ENCODE measurements at regions not wholly inside any gene's neighbourhood (a gene's known extent, or its start where the extent isn't known, plus 50 kb on each side); places are given as distances from the start of the nearest gene placed in this dataset.

DNA sequence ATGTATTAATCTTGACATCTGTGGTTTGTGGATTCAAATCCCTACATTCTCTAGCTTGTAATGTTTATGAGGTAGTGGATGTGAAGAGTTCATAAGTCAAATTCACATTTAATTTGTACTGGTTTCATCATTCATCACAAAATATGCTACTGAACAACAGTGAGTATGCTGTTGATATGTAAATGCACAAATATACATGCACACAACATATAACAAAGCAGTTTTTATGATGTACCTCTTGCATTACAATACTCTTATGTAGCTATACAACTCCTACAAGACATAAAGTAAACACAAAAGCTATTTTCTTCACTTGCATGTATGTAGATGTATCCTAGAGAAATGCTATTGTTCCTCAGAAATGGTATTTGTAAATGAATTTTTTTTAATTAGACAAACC is 111.0 kb upstream of the ANTXRL start:
- TF ChIP-seq MYC (IDR thresholded peaks at IDR 0.05; ENCODE audit: low read depth, low read length) (no peak), POLR2A (IDR thresholded peaks at IDR 0.05; ENCODE audit: low read depth, low read length) (no peak), EZH2 (IDR thresholded peaks at IDR 0.05; ENCODE audit: borderline replicate concordance, low read depth, low read length, severe bottlenecking) (no peak), JUN (IDR thresholded peaks at IDR 0.05; ENCODE audit: borderline replicate concordance, insufficient read depth, insufficient read length, low read depth) (no peak)
- TF ChIP-seq, protein P1, sequence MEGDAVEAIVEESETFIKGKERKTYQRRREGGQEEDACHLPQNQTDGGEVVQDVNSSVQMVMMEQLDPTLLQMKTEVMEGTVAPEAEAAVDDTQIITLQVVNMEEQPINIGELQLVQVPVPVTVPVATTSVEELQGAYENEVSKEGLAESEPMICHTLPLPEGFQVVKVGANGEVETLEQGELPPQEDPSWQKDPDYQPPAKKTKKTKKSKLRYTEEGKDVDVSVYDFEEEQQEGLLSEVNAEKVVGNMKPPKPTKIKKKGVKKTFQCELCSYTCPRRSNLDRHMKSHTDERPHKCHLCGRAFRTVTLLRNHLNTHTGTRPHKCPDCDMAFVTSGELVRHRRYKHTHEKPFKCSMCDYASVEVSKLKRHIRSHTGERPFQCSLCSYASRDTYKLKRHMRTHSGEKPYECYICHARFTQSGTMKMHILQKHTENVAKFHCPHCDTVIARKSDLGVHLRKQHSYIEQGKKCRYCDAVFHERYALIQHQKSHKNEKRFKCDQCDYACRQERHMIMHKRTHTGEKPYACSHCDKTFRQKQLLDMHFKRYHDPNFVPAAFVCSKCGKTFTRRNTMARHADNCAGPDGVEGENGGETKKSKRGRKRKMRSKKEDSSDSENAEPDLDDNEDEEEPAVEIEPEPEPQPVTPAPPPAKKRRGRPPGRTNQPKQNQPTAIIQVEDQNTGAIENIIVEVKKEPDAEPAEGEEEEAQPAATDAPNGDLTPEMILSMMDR (IDR thresholded peaks at IDR 0.05; ENCODE audit: extremely low read depth in 1 of 2, insufficient read depth in 1 of 2, low read depth in 1 of 2, low read length in 2 of 2) = no peak
- TF ChIP-seq, protein P2, sequence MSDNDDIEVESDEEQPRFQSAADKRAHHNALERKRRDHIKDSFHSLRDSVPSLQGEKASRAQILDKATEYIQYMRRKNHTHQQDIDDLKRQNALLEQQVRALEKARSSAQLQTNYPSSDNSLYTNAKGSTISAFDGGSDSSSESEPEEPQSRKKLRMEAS (IDR thresholded peaks at IDR 0.05; ENCODE audit: insufficient read depth, insufficient read length) = no peak

Measured in endothelial cell of umbilical vein (primary cell).